Sigmoid colon (tissue), 6 donors: ENCODE measurements at regions not wholly inside any gene's neighbourhood (a gene's known extent, or its start where the extent isn't known, plus 50 kb on each side); places are given as distances from the start of the nearest gene placed in this dataset.

ENCODE experiments used
- DNase-seq: peaks from one replicate; pipeline ENCODE4 v3.0.0-alpha.2; 2019
- H3K27ac ChIP-seq, 4 donors: fragments of 200-600 bp; sonication (generic); one replicate each; pipeline ENCODE4 v1.5.1; 2016 to 2019; ENCODE audit warnings: mild to moderate bottlenecking in 1 of 4
- H3K27me3 ChIP-seq, 3 donors: fragments of 200-600 bp; sonication (generic); one replicate each; pipeline ENCODE4 v1.5.1; 2019; ENCODE audit warnings: mild to moderate bottlenecking in 1 of 3
- H3K36me3 ChIP-seq, 4 donors: fragments of 200-600 bp; sonication (generic); one replicate each; pipeline ENCODE4 v1.5.1; 2016 to 2019
- H3K4me1 ChIP-seq, 4 donors: fragments of 200-600 bp; sonication (generic); one replicate each; pipeline ENCODE4 v1.5.1; 2017 to 2019
- H3K4me3 ChIP-seq, 4 donors: fragments of 200-600 bp; sonication (generic); one replicate each; pipeline ENCODE4 v1.5.1; 2017 to 2019; ENCODE audit warnings: mild to moderate bottlenecking in 2 of 4, moderate library complexity in 1 of 4
- H3K9me3 ChIP-seq, 4 donors: fragments of 200-600 bp in 3 of 4; sonication (generic) in 3 of 4; one replicate each; pipeline versions ENCODE4 v1.5.1 to v1.6.1; 2013 to 2019
- EP300 ChIP-seq, 4 donors: sonication (generic); formaldehyde crosslinking; IDR thresholded peaks; one replicate each; pipeline ENCODE4 v1.6.1; 2017; ENCODE audit warnings: antibody characterized with exemption in 4 of 4
- POLR2A ChIP-seq, 2 donors: fragments of 450-650 bp; IDR thresholded peaks; one replicate each; pipeline ENCODE4 v1.6.1; 2016; ENCODE audit warnings: antibody characterized with exemption in 2 of 2, mild to moderate bottlenecking in 2 of 2, moderate library complexity in 2 of 2
- POLR2AphosphoS5 ChIP-seq, 4 donors: sonication (generic); formaldehyde crosslinking; IDR thresholded peaks; one replicate each; pipeline ENCODE4 v1.6.1; 2017; ENCODE audit warnings: antibody characterized with exemption in 4 of 4
- WGBS, 2 donors: extraction: QIAGEN DNeasy Blood & Tissue Kit; methylation state at CpG; one replicate each; pipeline ENCODE4 v1.1.7; 2013; 5-methylcytosine and 5-hydroxymethylcytosine counted together
- intact Hi-C: fragments of 100-400 bp; cut with DNase I; formaldehyde crosslinking; loops from one replicate; pipeline ENCODE4 v1.15.1; 2023
- TF ChIP-seq, protein P1 (sequence below), 4 experiments: fragments of 450-650 bp in 3 of 4; fragments of 200-600 bp in 1 of 4; IDR thresholded peaks; one replicate each; pipeline ENCODE4 v1.5.1; 2016 to 2019; ENCODE audit warnings: antibody characterized with exemption in 4 of 4, mild to moderate bottlenecking in 3 of 4, moderate library complexity in 2 of 4
- donor health status: healthy with polysubstance abuse.
- donor health status: healthy.

DNA sequence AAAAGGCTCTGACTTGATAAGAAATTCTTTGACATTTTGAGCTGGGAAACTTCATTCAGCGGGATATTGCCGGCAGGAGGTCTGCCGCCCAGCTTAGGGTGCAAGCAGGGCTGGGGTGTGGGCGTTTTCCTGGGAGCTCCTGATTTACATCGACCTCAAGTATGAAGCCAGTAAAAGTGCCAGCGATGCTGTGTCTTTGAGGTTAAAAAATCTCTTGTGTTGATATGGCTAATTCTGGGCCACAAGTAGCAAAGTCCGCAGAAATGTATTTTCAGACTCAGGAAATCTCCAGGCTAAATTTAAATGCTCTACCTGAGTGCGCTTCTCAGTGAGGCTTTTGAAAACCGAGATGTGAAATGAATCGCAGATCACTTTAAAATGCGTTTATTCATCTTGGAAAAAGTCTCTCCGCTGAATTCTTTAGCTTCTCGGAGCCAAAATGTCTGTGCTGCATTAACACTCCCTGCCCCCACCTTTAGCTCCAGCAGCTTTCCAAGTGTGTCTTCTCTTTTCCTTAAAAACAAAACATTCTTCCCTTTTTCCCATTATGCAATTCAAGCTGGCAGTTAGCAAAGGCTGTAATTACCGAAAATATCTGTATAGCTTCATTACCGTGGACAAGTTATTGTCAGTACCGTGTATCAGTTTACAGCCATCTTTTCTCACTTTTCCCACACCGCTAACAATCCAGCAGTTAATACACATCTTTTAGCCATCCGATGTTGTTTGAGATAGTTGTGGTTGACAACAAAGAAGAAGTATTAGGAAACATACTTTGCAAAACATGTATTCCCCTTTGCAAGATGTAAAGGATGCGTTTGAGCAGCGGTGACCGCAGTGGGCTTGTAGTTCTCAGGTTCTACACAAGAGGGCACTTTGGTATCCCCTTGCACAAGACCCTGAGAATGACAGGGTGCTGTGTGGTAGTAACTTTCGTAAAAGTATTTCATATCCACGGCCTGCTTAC lies 136.0 kb upstream of the STX18 start:
- TF ChIP-seq POLR2A (IDR thresholded peaks at IDR 0.05) (no peak), EP300 (IDR thresholded peaks at IDR 0.05) (no peak)
- TF ChIP-seq, protein P1, sequence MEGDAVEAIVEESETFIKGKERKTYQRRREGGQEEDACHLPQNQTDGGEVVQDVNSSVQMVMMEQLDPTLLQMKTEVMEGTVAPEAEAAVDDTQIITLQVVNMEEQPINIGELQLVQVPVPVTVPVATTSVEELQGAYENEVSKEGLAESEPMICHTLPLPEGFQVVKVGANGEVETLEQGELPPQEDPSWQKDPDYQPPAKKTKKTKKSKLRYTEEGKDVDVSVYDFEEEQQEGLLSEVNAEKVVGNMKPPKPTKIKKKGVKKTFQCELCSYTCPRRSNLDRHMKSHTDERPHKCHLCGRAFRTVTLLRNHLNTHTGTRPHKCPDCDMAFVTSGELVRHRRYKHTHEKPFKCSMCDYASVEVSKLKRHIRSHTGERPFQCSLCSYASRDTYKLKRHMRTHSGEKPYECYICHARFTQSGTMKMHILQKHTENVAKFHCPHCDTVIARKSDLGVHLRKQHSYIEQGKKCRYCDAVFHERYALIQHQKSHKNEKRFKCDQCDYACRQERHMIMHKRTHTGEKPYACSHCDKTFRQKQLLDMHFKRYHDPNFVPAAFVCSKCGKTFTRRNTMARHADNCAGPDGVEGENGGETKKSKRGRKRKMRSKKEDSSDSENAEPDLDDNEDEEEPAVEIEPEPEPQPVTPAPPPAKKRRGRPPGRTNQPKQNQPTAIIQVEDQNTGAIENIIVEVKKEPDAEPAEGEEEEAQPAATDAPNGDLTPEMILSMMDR (IDR thresholded peaks at IDR 0.05) = peak in 1 of 4 experiments; percentile 20
- intact Hi-C loops = no loop called here
- DNase-seq = no peak
- Histone ChIP-seq H3K27ac (no peak overlapping the region), H3K4me3 (no peak overlapping the region), H3K36me3 (no peaks in the 10 kb centered on the region), H3K27me3 (no peaks in the 10 kb centered on the region), H3K4me1 (no peaks in the 10 kb centered on the region), H3K9me3 (no peaks in the 10 kb centered on the region)
- WGBS, 2 donors = 71 to 89% methylated on average over 23 of the region's 23 CpGs

DNA sequence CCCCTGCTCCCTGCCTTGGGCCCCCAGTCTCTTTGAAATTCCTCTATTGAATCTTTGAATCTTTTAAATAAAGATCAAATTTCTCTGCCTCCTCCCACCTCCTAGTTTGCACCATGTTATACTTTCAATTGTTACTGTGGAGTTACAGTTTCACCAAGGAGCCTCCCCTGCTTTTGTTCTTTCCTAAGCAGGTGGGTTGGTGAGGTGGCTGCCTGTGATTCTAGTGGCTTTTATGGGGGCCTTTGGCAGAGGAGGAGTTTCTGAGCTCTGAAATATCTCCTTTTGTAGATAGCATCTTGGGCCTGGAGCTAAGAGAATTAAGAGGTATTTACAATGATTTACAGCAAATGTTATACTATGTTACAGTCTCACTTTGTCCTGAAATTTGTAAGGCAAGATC lies 133.8 kb upstream of the STX18 start:
- peak; percentile 0 for DNase-seq
- TF ChIP-seq, protein P1 (IDR thresholded peaks at IDR 0.05) = no peak
- TF ChIP-seq POLR2A (IDR thresholded peaks at IDR 0.05) = no peak
- Histone ChIP-seq H3K9me3 (no peaks in the 10 kb centered on the region), H3K4me1 (no peaks in the 10 kb centered on the region), H3K36me3 (no peaks in the 10 kb centered on the region), H3K27ac (no peak overlapping the region), H3K27me3 (no peaks in the 10 kb centered on the region), H3K4me3 (no peak overlapping the region)
- intact Hi-C loops = no loop called here

GRCh38 chr4:4675051-4675581 lies 133.3 kb upstream of the STX18 start:
- Histone ChIP-seq H3K4me3 (no peak overlapping the region), H3K9me3 (no peaks in the 10 kb centered on the region), H3K36me3 (no peaks in the 10 kb centered on the region), H3K27ac (no peak overlapping the region), H3K27me3 (no peaks in the 10 kb centered on the region), H3K4me1 (no peaks in the 10 kb centered on the region)
- intact Hi-C loops = no loop called here
- 87 to 90% methylated on average over 3 of the region's 3 CpGs for WGBS, 2 donors
- TF ChIP-seq EP300 (IDR thresholded peaks at IDR 0.05) = no peak
- TF ChIP-seq POLR2AphosphoS5 (IDR thresholded peaks at IDR 0.05) = no peak
- no peak for TF ChIP-seq POLR2A (IDR thresholded peaks at IDR 0.05)
- TF ChIP-seq, protein P1 (IDR thresholded peaks at IDR 0.05) = no peak
- peak; percentile 19 for DNase-seq

DNA sequence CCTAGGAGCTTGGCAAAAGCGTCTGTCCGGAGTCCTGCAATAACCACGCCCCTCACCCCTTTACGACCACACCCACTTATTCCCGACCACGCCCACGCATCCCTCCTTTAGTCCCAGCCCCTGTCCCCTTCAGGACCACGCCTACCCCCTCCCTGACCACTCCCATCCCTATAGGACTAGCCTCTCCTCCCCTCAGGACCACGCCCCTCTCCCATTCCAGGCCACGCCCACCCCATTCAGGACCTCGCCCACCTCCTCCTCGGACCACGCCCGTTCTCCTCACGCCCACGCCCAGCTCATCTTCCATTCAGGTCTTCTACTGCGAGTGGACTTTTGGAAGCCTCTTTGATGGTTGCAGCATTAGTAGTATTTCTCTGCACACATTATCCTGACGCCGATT lies 131.2 kb upstream of the STX18 start:
- no peak overlapping the region for H3K4me3 ChIP-seq
- DNase-seq = peak; percentile 45
- TF ChIP-seq POLR2AphosphoS5 (IDR thresholded peaks at IDR 0.05) (no peak), POLR2A (IDR thresholded peaks at IDR 0.05) (no peak), EP300 (IDR thresholded peaks at IDR 0.05) (no peak)
- TF ChIP-seq, protein P1 (IDR thresholded peaks at IDR 0.05) = no peak
- no peaks in the 10 kb centered on the region for H3K4me1 ChIP-seq
- 35 to 60% methylated on average over 19 of the region's 19 CpGs for WGBS, 2 donors
- no peaks in the 10 kb centered on the region for H3K36me3 ChIP-seq
- no peaks in the 10 kb centered on the region for H3K27me3 ChIP-seq
- intact Hi-C loops = no loop called here
- no peaks in the 10 kb centered on the region for H3K9me3 ChIP-seq
- H3K27ac ChIP-seq = no peak overlapping the region
